ENCODE measurements at regions not wholly inside any gene's neighbourhood (a gene's known extent, or its start where the extent isn't known, plus 50 kb on each side); places are given as distances from the start of the nearest gene placed in this dataset.

DNA sequence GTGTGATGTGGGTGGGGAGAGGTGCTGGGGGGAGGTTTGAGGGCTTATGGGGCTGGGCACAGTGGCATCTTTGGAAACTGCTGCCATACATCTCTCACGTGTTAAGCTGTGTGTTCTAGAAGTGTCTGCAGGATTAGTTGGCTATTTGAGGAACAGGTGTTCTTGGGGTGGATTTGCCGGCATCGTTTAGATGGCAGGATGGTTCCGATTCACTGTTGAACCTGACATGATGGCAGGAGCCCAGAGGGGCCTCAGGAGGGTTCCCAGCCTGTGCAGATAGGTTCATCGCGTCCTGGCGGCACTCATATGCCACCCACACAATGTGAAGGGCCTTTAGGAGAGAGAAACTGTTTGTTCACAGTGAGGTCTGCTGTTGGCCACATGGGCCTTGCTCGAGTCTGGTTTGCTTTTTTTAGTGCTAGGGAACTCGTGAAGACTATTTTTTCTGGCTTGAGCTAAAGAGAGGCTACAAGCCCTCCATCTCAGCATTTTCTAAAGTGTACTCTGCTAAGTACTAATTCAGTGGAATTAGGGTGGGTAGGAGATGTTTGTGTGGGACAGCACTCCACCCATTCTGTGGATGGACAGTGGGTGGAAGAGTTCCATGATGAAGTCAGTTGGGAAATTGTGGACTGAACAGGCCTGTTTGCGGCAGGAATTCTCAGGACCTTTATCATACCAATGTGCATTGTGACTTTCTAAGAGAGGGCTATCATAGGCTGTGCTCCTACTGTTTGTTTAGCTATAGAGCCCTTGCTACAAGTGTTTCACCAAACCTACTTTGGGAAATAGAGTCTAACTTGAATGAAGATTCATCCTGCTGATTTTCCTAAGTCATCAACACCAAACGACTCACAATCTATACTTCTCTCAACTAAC, 55.4 kb upstream of the PLET1 start:
- TF ChIP-seq, protein P1, sequence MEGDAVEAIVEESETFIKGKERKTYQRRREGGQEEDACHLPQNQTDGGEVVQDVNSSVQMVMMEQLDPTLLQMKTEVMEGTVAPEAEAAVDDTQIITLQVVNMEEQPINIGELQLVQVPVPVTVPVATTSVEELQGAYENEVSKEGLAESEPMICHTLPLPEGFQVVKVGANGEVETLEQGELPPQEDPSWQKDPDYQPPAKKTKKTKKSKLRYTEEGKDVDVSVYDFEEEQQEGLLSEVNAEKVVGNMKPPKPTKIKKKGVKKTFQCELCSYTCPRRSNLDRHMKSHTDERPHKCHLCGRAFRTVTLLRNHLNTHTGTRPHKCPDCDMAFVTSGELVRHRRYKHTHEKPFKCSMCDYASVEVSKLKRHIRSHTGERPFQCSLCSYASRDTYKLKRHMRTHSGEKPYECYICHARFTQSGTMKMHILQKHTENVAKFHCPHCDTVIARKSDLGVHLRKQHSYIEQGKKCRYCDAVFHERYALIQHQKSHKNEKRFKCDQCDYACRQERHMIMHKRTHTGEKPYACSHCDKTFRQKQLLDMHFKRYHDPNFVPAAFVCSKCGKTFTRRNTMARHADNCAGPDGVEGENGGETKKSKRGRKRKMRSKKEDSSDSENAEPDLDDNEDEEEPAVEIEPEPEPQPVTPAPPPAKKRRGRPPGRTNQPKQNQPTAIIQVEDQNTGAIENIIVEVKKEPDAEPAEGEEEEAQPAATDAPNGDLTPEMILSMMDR (IDR thresholded peaks at IDR 0.05; ENCODE audit: extremely low read depth in 1 of 2, insufficient read depth in 1 of 2, low read depth in 1 of 2, low read length in 2 of 2): no peak
- no peak for TF ChIP-seq EZH2 (IDR thresholded peaks at IDR 0.05; ENCODE audit: borderline replicate concordance, low read depth, low read length, severe bottlenecking)
- no peak for TF ChIP-seq MYC (IDR thresholded peaks at IDR 0.05; ENCODE audit: low read depth, low read length)
- no peak for TF ChIP-seq POLR2A (IDR thresholded peaks at IDR 0.05; ENCODE audit: low read depth, low read length)
- no peak for TF ChIP-seq GATA2 (IDR thresholded peaks at IDR 0.05; ENCODE audit: insufficient read depth, insufficient read length, low read depth, low read length)
- no peak for TF ChIP-seq FOS (IDR thresholded peaks at IDR 0.05; ENCODE audit: borderline replicate concordance, insufficient read depth, low read length)
- TF ChIP-seq POLR2AphosphoS5 (IDR thresholded peaks at IDR 0.05; ENCODE audit: insufficient read depth, low read depth, low read length): no peak
- no peak for TF ChIP-seq JUN (IDR thresholded peaks at IDR 0.05; ENCODE audit: borderline replicate concordance, insufficient read depth, insufficient read length, low read depth)
- TF ChIP-seq, protein P2, sequence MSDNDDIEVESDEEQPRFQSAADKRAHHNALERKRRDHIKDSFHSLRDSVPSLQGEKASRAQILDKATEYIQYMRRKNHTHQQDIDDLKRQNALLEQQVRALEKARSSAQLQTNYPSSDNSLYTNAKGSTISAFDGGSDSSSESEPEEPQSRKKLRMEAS (IDR thresholded peaks at IDR 0.05; ENCODE audit: insufficient read depth, insufficient read length): no peak
